Left kidney (tissue), 1 donor: ENCODE measurements at regions not wholly inside any gene's neighbourhood (a gene's known extent, or its start where the extent isn't known, plus 50 kb on each side); places are given as distances from the start of the nearest gene placed in this dataset.
"Not testable (repeated sequence)": the region's sequence is repeated elsewhere in the genome, so short reads cannot be mapped to it uniquely, and the experiment has no call there.

ENCODE experiments used
- DNase-seq: peaks from one replicate; pipeline ENCODE4 v3.0.0-alpha.2; 2013

- no peak for DNase-seq
Observed at GRCh38 chr7:23938215-23938614, 228.2 kb downstream of the STK31 start.

GRCh38 chr7:23938937-23939552 lies 229.0 kb downstream of the STK31 start:
- peak; percentile 22 for DNase-seq

GRCh38 chr7:23939747-23940146 lies 229.7 kb downstream of the STK31 start:
- not testable (repeated sequence) for DNase-seq

GRCh38 chr7:23941551-23941950 lies 231.5 kb downstream of the STK31 start:
- no peak for DNase-seq

- DNase-seq = no peak
Observed at GRCh38 chr7:23942032-23942431, 232.0 kb downstream of the STK31 start.

- DNase-seq = no peak
Observed at GRCh38 chr7:23944131-23944530, 234.1 kb downstream of the STK31 start.

- DNase-seq = no peak
Observed at GRCh38 chr7:23945472-23945871, 235.5 kb downstream of the STK31 start.

GRCh38 chr7:23955145-23955544 lies 245.1 kb downstream of the STK31 start:
- no peak for DNase-seq

GRCh38 chr7:23955600-23956149 lies 245.7 kb downstream of the STK31 start:
- DNase-seq = no peak

- no peak for DNase-seq
Observed at GRCh38 chr7:23956772-23957576, 247.0 kb downstream of the STK31 start.

GRCh38 chr7:23959821-23960220 lies 249.8 kb downstream of the STK31 start:
- no peak for DNase-seq

GRCh38 chr7:23960361-23960760 lies 250.3 kb downstream of the STK31 start:
- DNase-seq = no peak

GRCh38 chr7:23963461-23964165 lies 253.6 kb downstream of the STK31 start:
- no peak for DNase-seq

GRCh38 chr7:23964715-23965114 lies 254.7 kb downstream of the STK31 start:
- no peak for DNase-seq

- no peak for DNase-seq
Observed at GRCh38 chr7:23965296-23965695, 255.3 kb downstream of the STK31 start.

- DNase-seq = no peak
Observed at GRCh38 chr7:23966941-23967340, 256.9 kb downstream of the STK31 start.

GRCh38 chr7:23967949-23968599 lies 258.1 kb downstream of the STK31 start:
- DNase-seq = no peak

GRCh38 chr7:23968791-23969190 lies 258.8 kb downstream of the STK31 start:
- no peak for DNase-seq

- DNase-seq = no peak
Observed at GRCh38 chr7:23969443-23969842, 259.4 kb downstream of the STK31 start.

GRCh38 chr7:23970193-23970592 lies 260.2 kb downstream of the STK31 start:
- DNase-seq = no peak

GRCh38 chr7:23971031-23971430 lies 261.0 kb downstream of the STK31 start:
- no peak for DNase-seq

- DNase-seq = no peak
Observed at GRCh38 chr7:23972057-23972456, 262.0 kb downstream of the STK31 start.
